NCI-H345 treated with DMSO at 0.1 percent for 48 hours (cell line): ENCODE measurements at regions not wholly inside any gene's neighbourhood (a gene's known extent, or its start where the extent isn't known, plus 50 kb on each side); places are given as distances from the start of the nearest gene placed in this dataset.

Experiments
- DNase-seq: peaks from one replicate; lab custom pipeline; 2025; ENCODE audit not compliant: unreplicated experiment; lab: John Stamatoyannopoulos, UW

DNA sequence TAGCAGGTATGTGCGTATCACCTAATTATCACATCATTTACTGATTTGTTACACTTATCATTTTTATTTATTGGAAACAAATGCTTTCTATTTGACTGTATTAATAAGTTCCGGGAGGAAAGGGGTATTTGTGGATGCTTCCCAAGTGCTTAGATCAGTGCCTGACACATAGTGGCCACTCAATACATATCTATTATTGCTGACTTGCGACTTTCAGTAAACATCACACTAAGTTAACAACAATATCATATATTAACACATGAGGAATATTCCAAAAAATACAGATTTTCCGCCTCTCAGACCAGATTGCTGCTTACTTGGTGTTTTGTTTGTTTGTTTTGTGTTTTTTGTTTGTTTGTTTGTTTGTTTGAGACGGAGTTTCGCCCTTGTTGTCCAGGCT, 52.6 kb upstream of the ZFP42 start:
- DNase-seq, result no peak

DNA sequence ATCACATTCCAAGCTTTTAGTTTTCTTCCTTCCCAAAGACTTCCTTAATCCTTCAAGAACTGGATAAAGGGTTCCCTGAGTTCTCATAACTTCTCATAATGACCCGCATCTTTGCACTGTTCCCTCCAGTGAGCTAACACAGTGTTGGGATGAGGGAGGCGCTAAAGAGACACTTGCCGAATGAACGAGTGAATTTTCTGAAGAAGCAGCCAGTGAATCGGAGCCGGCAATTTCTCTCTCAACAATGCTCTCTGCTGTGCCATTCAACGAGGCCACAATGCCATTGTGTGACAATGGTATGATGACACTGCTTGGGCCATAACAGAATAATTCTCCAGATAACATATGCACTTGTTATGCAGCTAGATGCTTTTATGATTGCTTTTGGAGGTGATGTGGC, 51.4 kb upstream of the ZFP42 start:
- no peak for DNase-seq
